HepG2 (cell line): ENCODE measurements at regions not wholly inside any gene's neighbourhood (a gene's known extent, or its start where the extent isn't known, plus 50 kb on each side); places are given as distances from the start of the nearest gene placed in this dataset.

Experiments
- CENPX ChIP-seq: sonication (generic); formaldehyde crosslinking; IDR thresholded peaks from 2 replicates; pipeline ENCODE4 v1.9.0; 2021; ENCODE audit warnings: mild to moderate bottlenecking, missing genetic modification reagents, moderate library complexity
- FOXO1 ChIP-seq: sonication (generic); formaldehyde crosslinking; IDR thresholded peaks from 2 replicates; pipeline ENCODE4 v1.4.0; 2020; ENCODE audit warnings: missing genetic modification reagents
- KMT2B ChIP-seq: IDR thresholded peaks from 2 replicates; pipeline ENCODE4 v1.6.1; 2016; ENCODE audit warnings: missing genetic modification reagents, missing compliant biosample characterization
- NFKBIZ ChIP-seq: IDR thresholded peaks from 2 replicates; pipeline ENCODE4 v1.6.1; 2018; ENCODE audit warnings: missing genetic modification reagents, missing compliant biosample characterization
- PLRG1 ChIP-seq: fragments of 450-650 bp; conservative IDR thresholded peaks from 2 replicates; pipeline ENCODE4 v1.6.1; 2016
- REPIN1 ChIP-seq: sonication (generic); formaldehyde crosslinking; IDR thresholded peaks from 2 replicates; pipeline ENCODE4 v1.8.0; 2022; ENCODE audit warnings: missing genetic modification reagents, low read depth, mild to moderate bottlenecking, borderline replicate concordance
- SIN3A ChIP-seq: IDR thresholded peaks from 2 replicates; pipeline ENCODE4 v1.6.1; 2011; ENCODE audit warnings: low read depth, mild to moderate bottlenecking, control low read depth, low read length, borderline replicate concordance
- TARDBP ChIP-seq: sonication (generic); formaldehyde crosslinking; IDR thresholded peaks from 2 replicates; pipeline ENCODE4 v1.8.0; 2022; ENCODE audit warnings: mild to moderate bottlenecking, missing genetic modification reagents
- TBP ChIP-seq: sonication (generic); formaldehyde crosslinking; IDR thresholded peaks from 2 replicates; pipeline ENCODE4 v1.5.0; 2020; ENCODE audit warnings: missing genetic modification reagents
- THAP11 ChIP-seq: IDR thresholded peaks from 2 replicates; pipeline ENCODE4 v1.6.1; 2016; ENCODE audit warnings: missing biosample characterization, missing genetic modification reagents
- ZNF431 ChIP-seq: sonication (generic); formaldehyde crosslinking; IDR thresholded peaks from 2 replicates; pipeline ENCODE4 v1.9.0; 2022; ENCODE audit warnings: missing genetic modification reagents, low read depth, mild to moderate bottlenecking, borderline replicate concordance
- ZNF570 ChIP-seq: sonication (generic); formaldehyde crosslinking; IDR thresholded peaks from 2 replicates; pipeline ENCODE4 v1.4.0; 2020; ENCODE audit warnings: mild to moderate bottlenecking, missing genetic modification reagents, borderline replicate concordance
- ZNF749 ChIP-seq: sonication (generic); formaldehyde crosslinking; IDR thresholded peaks from 2 replicates; pipeline ENCODE4 v1.8.0; 2022; ENCODE audit warnings: mild to moderate bottlenecking, missing genetic modification reagents, moderate library complexity, borderline replicate concordance
- TF ChIP-seq, protein P1 (sequence below): sonication (generic); formaldehyde crosslinking; IDR thresholded peaks from 2 replicates; pipeline ENCODE4 v1.4.0; 2020; ENCODE audit warnings: missing genetic modification reagents, borderline replicate concordance
- TF ChIP-seq, protein P2 (sequence below): sonication (generic); formaldehyde crosslinking; IDR thresholded peaks from 2 replicates; pipeline ENCODE4 v1.4.0; 2020; ENCODE audit warnings: mild to moderate bottlenecking, missing genetic modification reagents
- TF ChIP-seq, protein P3 (sequence below): IDR thresholded peaks from 2 replicates; pipeline ENCODE4 v1.6.1; 2016; ENCODE audit warnings: missing compliant biosample characterization, missing genetic modification reagents, borderline replicate concordance
- TF ChIP-seq, protein P4 (sequence below), 2 experiments: sonication (generic) in 1 of 2; formaldehyde crosslinking in 1 of 2; IDR thresholded peaks; 2 replicates each; pipeline versions ENCODE4 v1.5.1 to v1.6.1; 2011 to 2020; ENCODE audit warnings: borderline replicate concordance in 1 of 2, low read depth in 1 of 2, low read length in 1 of 2, mild to moderate bottlenecking in 1 of 2, missing genetic modification reagents in 1 of 2, moderate library complexity in 1 of 2
- TF ChIP-seq, protein P5 (sequence below): sonication (generic); formaldehyde crosslinking; conservative IDR thresholded peaks from 2 replicates; pipeline ENCODE4 v1.8.0; 2022; ENCODE audit warnings: missing genetic modification reagents

DNA sequence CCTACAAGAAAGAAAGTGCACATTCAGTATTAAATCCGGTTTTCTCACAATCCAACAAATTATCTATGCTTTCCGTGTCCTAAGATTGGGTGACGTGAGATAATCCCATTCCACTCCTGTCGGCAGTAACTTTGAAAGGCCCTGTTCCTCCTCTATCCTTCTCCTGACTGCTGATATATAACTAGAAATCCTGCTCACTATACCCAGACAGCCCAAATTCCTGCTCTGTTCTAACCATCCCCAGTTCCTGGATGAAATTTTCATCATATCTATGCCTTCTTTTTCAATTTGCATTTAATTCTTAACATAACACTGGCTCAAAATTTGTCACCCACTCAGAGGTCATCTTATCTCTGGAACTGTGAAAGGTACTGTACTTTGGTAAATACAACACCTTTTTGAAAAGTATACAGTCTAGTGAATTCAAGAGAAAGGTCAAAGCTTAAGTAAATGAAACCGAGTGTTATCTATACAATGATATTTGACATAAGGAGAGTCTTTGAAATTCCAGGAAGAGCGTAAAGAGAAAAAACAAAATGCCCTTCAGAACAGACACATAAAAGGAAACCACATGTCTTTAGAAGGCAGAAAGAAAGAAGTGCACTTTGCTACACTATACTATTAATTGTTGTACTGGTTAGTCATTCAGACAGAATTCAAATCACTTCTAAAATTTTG, 200.5 kb upstream of the NEGR1 start (continued):
- TF ChIP-seq ZNF431 (CRISPR knock-in tag) (no peak), CENPX (CRISPR knock-in tag) (no peak), NFKBIZ (CRISPR knock-in tag) (0 out of 2 replicates have a peak, but pooled peaks have one; percentile 49), SIN3A (no peak), KMT2B (CRISPR knock-in tag) (0 out of 2 replicates have a peak, but pooled peaks have one; percentile 45), ZNF570 (CRISPR knock-in tag) (no peak), PLRG1 (no peak), THAP11 (CRISPR knock-in tag) (0 out of 2 replicates have a peak, but pooled peaks have one; percentile 24), REPIN1 (no peak), TBP (CRISPR knock-in tag) (no peak), FOXO1 (CRISPR knock-in tag) (peak; percentile 27; the same call in 1 of the 2 replicates), TARDBP (peak; percentile 64; the same call in 1 of the 2 replicates), ZNF749 (CRISPR knock-in tag) (no peak)
- TF ChIP-seq, protein P1, sequence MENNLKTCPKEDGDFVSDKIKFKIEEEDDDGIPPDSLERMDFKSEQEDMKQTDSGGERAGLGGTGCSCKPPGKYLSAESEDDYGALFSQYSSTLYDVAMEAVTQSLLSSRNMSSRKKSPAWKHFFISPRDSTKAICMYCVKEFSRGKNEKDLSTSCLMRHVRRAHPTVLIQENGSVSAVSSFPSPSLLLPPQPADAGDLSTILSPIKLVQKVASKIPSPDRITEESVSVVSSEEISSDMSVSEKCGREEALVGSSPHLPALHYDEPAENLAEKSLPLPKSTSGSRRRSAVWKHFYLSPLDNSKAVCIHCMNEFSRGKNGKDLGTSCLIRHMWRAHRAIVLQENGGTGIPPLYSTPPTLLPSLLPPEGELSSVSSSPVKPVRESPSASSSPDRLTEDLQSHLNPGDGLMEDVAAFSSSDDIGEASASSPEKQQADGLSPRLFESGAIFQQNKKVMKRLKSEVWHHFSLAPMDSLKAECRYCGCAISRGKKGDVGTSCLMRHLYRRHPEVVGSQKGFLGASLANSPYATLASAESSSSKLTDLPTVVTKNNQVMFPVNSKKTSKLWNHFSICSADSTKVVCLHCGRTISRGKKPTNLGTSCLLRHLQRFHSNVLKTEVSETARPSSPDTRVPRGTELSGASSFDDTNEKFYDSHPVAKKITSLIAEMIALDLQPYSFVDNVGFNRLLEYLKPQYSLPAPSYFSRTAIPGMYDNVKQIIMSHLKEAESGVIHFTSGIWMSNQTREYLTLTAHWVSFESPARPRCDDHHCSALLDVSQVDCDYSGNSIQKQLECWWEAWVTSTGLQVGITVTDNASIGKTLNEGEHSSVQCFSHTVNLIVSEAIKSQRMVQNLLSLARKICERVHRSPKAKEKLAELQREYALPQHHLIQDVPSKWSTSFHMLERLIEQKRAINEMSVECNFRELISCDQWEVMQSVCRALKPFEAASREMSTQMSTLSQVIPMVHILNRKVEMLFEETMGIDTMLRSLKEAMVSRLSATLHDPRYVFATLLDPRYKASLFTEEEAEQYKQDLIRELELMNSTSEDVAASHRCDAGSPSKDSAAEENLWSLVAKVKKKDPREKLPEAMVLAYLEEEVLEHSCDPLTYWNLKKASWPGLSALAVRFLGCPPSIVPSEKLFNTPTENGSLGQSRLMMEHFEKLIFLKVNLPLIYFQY (CRISPR knock-in tag): peak; percentile 24; the same call in 1 of the 2 replicates
- TF ChIP-seq, protein P2, sequence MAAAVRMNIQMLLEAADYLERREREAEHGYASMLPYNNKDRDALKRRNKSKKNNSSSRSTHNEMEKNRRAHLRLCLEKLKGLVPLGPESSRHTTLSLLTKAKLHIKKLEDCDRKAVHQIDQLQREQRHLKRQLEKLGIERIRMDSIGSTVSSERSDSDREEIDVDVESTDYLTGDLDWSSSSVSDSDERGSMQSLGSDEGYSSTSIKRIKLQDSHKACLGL (CRISPR knock-in tag): no peak
- TF ChIP-seq, protein P3, sequence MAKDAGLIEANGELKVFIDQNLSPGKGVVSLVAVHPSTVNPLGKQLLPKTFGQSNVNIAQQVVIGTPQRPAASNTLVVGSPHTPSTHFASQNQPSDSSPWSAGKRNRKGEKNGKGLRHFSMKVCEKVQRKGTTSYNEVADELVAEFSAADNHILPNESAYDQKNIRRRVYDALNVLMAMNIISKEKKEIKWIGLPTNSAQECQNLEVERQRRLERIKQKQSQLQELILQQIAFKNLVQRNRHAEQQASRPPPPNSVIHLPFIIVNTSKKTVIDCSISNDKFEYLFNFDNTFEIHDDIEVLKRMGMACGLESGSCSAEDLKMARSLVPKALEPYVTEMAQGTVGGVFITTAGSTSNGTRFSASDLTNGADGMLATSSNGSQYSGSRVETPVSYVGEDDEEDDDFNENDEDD (CRISPR knock-in tag): no peak
- TF ChIP-seq, protein P4, sequence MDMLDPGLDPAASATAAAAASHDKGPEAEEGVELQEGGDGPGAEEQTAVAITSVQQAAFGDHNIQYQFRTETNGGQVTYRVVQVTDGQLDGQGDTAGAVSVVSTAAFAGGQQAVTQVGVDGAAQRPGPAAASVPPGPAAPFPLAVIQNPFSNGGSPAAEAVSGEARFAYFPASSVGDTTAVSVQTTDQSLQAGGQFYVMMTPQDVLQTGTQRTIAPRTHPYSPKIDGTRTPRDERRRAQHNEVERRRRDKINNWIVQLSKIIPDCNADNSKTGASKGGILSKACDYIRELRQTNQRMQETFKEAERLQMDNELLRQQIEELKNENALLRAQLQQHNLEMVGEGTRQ (IDR thresholded peaks at IDR 0.05; ENCODE audit: low read depth, low read length): no peak
- TF ChIP-seq, protein P4 (CRISPR knock-in tag; IDR thresholded peaks at IDR 0.05; ENCODE audit: borderline replicate concordance): no peak
- TF ChIP-seq, protein P5, sequence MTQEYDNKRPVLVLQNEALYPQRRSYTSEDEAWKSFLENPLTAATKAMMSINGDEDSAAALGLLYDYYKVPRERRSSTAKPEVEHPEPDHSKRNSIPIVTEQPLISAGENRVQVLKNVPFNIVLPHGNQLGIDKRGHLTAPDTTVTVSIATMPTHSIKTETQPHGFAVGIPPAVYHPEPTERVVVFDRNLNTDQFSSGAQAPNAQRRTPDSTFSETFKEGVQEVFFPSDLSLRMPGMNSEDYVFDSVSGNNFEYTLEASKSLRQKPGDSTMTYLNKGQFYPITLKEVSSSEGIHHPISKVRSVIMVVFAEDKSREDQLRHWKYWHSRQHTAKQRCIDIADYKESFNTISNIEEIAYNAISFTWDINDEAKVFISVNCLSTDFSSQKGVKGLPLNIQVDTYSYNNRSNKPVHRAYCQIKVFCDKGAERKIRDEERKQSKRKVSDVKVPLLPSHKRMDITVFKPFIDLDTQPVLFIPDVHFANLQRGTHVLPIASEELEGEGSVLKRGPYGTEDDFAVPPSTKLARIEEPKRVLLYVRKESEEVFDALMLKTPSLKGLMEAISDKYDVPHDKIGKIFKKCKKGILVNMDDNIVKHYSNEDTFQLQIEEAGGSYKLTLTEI (CRISPR knock-in tag): no peak
